HG03060 (cell line): ENCODE measurements at regions not wholly inside any gene's neighbourhood (a gene's known extent, or its start where the extent isn't known, plus 50 kb on each side); places are given as distances from the start of the nearest gene placed in this dataset.

Source experiments
- ATAC-seq: cut with Tn5 transposase; IDR thresholded peaks from one replicate; pipeline ENCODE4 v1.9.1; 2021; ENCODE audit warnings: low read depth, moderate number of reproducible peaks; ENCODE audit not compliant: unreplicated experiment

GRCh38 chr12:102609996-102610395, 129.6 kb upstream of the IGF1 start:
- ATAC-seq, result no peak

DNA sequence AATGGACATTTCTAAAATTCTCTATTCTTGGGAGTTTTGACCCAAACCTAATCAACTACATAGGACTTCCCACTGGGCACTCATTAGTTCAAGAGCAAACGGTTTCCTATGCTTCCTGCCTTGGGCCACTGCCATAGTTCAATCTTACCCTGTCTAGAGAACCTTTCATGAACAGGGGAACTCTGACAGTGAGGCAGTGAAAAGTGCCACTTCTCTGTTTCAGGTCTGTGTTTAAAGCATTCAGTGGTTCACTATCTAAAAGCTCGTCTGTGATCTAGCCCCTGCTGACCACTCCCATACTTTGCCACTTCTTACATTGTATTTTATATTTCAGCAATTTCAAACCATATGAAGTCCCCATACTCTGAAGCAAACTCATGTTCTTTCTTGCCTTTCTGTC, 122.7 kb upstream of the IGF1 start:
- ATAC-seq, result no peak

DNA sequence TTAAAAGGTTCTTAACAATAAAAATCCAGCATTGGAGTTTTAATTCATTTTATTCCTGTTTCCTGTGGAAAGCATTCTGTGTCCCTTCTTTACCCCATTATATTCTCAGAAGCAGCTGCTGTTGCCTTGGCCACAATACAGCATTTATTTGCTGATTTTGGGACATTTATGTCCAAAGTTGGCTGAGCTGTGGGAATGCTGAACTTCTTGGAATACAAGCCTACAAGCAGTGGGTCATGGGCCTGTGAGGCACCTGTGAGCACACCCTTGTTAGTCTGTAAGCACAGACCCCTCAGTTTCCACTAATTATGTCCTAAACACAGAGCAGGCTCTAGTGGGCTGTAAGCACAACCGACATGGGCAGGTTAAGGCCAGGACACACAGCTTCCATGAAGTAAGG, 122.2 kb upstream of the IGF1 start:
- no peak for ATAC-seq

DNA sequence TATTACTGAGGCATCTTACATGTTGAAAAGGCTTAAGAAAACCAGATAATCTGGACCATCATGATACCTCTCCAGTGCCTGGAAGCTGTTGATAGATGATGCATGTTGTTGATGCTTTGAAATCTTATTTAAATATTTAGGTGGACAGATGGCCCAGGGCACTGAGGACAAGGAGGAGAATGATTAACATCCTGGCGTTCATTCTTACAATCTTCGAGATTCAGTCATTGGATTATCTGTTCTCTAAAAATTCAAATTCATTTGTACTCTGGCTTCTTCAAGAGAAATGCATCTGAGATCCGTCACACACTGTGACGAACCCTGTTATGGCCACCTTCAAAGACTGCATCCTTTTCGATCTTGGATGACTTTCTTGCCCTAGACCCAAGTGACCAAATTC, 121.3 kb upstream of the IGF1 start:
- ATAC-seq, result no peak

DNA sequence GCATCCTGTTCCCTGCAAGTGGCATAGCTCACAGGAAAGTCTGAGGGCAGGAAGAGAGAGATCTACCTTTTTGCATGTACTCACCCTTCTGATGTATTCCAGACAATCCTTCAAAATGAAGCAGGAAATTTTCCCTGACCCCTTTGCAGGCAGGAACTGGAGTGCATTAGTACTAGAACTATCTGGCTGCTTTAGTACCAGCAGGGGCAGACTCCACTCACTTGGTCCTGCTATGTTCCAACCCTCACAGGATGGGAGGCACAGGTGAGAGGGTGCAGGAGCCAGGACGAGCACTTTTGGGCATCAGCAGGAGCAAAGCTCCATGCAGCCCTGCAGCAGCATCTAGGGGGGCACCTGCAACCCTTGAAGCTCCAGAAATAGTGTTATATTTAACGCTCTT, 116.3 kb upstream of the IGF1 start:
- no peak for ATAC-seq

DNA sequence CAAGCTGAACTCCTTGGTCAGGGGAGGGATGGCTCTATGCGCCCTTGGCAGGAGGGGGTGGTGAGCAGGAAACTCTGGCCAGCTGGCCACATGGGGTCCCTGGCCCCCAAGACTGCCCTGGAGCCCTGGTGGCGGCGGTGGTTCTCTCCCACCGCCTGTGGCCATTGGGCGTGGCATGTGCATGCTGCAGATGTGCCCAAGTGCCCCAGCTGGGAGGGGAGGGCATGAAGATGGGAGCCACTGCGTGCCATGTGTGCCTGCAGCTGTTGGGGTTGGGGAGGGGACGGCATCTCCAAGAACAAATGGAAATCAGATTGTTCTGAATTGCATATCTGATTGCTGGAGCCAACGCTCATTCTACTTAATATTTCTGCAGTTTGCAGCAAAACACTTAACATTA, 115.7 kb upstream of the IGF1 start:
- ATAC-seq, result no peak

- no peak for ATAC-seq
Observed at GRCh38 chr12:102595315-102595714, 115.0 kb upstream of the IGF1 start.

DNA sequence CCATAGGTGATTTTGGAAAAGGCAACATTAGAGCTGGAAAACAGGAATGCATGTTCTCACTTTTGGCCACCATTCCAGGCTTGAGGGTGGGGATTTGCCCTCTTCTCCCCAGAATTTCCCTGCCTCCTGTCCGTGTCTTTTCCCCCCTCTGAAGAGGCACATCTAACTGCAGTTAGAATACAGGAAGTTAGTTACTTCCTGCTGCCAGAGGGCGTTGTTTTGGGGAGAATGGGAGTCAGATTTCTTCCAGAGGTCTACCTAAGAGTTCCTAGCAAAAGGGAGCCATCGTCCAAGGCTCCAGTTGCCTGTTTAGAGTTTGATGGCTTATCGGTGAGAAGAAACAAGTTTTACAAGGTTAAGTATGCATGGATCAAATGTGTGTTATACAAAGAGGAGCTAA, 112.8 kb upstream of the IGF1 start:
- ATAC-seq, result no peak

GRCh38 chr12:102592134-102592533, 111.8 kb upstream of the IGF1 start:
- no peak for ATAC-seq

DNA sequence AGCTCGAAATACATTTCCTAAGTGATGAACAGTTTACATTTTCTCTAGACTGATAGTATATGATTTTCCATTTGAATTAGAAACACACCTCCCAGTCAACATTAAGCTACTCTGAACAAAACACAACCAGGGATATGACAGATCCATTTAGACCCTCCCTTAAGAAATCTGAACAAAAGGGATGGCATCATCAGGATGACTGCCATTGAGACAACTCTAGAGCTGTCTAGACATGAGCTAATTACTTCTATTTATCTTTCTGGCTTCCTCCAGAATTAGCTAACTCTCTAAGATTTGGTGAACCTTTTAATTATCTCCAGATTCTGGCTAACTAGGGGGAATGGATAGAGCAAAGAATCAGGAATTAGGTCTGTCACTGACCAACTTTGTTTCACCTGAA, 92.9 kb upstream of the IGF1 start:
- ATAC-seq, result no peak

- ATAC-seq, result no peak
Observed at GRCh38 chr12:102571889-102572288, 91.5 kb upstream of the IGF1 start.

DNA sequence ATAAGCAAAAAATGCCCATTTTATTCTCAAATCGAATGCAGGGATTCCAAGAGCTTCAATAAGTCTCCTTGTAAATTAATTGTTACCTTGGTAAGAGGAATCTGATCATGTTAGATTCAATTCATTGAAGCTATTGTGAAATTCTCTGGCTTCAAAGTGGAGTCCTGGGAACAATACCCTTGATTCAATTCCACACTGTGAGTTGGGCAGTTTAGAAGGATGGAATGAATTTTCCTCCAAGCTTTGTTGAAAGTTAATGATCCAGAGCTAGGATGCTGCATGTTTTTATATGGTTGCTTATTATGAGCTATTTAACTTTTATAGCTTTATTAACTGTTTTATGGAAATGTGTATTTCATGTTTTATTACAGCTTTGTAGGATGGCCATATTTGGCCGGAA, 89.9 kb upstream of the IGF1 start:
- no peak for ATAC-seq

GRCh38 chr12:102569803-102570202, 89.4 kb upstream of the IGF1 start:
- no peak for ATAC-seq

DNA sequence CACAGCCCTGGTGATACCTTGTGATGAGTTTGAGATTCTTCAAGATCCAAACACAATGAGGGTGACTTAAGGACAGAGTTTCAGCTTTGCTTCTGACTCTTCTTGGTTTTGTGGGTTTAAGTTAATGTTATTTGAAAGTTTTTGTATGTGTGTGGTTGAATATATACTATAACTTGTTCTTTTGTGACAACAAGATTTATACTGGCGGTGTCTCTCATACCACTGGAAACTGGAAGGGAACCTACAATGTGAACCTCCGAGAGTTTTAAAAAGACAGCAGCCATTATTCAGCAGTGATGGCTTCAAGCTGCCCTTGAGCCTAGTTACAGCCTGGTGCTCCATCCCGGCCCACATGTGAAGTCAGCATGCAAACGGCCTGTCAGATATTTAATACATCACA, 87.9 kb upstream of the IGF1 start:
- ATAC-seq, result no peak

GRCh38 chr12:102567031-102567985, 86.9 kb upstream of the IGF1 start:
- ATAC-seq, result no peak

GRCh38 chr12:102565555-102565954, 85.2 kb upstream of the IGF1 start:
- ATAC-seq, result no peak

DNA sequence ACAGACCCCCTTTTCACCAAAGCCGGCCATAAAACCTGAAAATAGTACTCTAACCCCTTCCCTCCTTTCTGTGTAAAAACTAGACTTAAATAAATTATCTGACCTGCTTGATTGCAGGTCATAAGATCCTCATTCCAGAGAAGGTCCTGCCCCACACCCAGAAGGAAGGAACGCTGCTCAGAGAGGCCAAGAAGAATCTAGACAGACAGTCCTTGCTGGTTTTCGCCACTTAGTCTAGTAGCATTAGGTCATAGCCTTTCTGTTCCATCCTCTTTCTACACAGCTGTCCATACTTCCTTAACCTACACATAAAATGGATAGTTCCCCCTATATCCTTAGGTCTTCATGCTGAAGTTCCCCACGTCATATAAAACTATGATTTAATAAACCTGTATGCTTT, 83.7 kb upstream of the IGF1 start:
- no peak for ATAC-seq

- ATAC-seq, result no peak
Observed at GRCh38 chr12:102562836-102563425, 82.6 kb upstream of the IGF1 start.

DNA sequence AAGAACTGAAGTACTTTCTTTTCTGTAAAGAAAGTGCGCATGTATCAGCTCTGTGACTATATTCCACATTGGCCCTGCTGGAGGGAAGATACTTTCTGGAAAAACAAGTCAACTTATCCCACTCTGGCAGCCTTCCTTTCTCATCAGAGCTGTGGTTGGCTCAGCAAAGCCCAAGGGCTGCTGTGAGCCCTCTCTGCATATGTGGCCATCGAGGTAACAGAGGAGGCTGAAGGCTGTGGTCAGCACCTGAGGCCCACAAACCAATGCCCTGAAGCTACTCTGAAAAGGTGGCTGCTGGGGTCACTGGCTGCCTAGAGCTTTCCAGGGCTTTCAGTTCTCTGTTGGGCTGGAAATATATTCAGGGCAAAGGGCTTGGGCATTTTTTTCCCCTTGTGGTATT, 70.8 kb upstream of the IGF1 start:
- ATAC-seq, result no peak

DNA sequence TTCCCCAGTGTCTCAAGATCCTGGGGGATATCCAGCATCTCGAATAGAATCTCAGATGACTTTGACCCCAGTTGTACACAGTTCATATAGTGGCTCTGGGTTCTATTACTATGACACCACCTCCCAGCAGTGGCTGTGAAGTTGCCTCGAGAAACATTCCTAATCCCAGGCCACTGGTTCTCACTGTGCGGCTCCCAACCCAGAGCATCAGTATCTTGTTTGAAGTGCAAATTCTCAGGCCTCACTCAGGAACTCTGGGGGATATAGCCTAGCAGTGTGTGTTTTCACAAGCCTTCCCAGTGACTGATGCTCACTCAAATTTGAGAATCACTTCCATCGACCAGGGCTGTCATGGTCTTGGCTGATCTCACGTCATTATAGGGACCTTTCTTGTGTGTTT, 69.3 kb upstream of the IGF1 start:
- no peak for ATAC-seq

- no peak for ATAC-seq
Observed at GRCh38 chr12:102548543-102548942, 68.2 kb upstream of the IGF1 start.
